ENCODE measurements at regions not wholly inside any gene's neighbourhood (a gene's known extent, or its start where the extent isn't known, plus 50 kb on each side); places are given as distances from the start of the nearest gene placed in this dataset.

GRCh38 chr5:82525626-82526025 lies 247.5 kb upstream of the RPS23 start:
- no peaks in the 10 kb centered on the region for H3K36me3 ChIP-seq (ENCODE audit: insufficient read depth, low read length)
- no peaks in the 10 kb centered on the region for H4K20me1 ChIP-seq (ENCODE audit: insufficient read depth, low read length)
- no peak overlapping the region for H3K9ac ChIP-seq (ENCODE audit: low read depth, low read length)
- H3K9me3 ChIP-seq (ENCODE audit: insufficient read depth, low read length, severe bottlenecking) = no peaks in the 10 kb centered on the region
- H3K4me3 ChIP-seq (ENCODE audit: low read depth in 1 of 2, low read length in 2 of 2) = no peak overlapping the region
- H3K79me2 ChIP-seq (ENCODE audit: insufficient read depth, low read length) = no peaks in the 10 kb centered on the region
- no peak overlapping the region for H3K4me2 ChIP-seq (ENCODE audit: insufficient read depth, low read length)
- H3K27me3 ChIP-seq (ENCODE audit: insufficient read depth, low read length, poor library complexity) = no peaks in the 10 kb centered on the region
- H2AFZ ChIP-seq (ENCODE audit: low read depth, low read length) = no peak overlapping the region
- ATAC-seq (ENCODE audit: insufficient read depth, low read depth) (no peak), DNase-seq (no peak)
- no peaks in the 10 kb centered on the region for H3K4me1 ChIP-seq (ENCODE audit: insufficient read depth, low read length)
- no peak for TF ChIP-seq CTCF (IDR thresholded peaks at IDR 0.05; ENCODE audit: borderline replicate concordance, extremely low read depth, low read length, poor library complexity, severe bottlenecking)
- TF ChIP-seq EZH2 (IDR thresholded peaks at IDR 0.05; ENCODE audit: borderline replicate concordance, low read depth, low read length, severe bottlenecking) = no peak
- H3K27ac ChIP-seq (ENCODE audit: low read length) = no peak overlapping the region

DNA sequence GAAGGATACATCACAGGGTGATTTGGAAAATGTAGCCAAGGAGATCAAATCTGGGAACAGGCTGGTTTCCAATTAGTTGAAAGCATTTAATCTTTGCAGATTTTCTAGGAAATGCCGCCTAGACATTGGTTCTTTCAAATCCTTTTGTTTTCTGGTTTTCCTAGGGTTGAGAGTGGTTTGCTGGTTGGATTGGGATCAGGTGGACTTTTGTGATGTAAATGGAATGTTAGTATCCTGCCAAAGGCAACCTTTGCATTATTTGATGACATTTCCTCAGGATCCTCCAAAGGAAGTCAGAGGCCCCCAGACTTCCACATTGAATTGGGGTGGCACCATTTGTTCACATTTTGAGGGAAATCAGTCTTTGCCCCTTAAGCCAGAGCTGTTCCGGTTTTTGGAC lies 245.5 kb upstream of the RPS23 start:
- no peak overlapping the region for H3K27ac ChIP-seq (ENCODE audit: low read length)
- DNase-seq = no peak

GRCh38 chr5:82522897-82523296 lies 244.7 kb upstream of the RPS23 start:
- Histone ChIP-seq H3K9ac (ENCODE audit: low read depth, low read length) (no peak overlapping the region), H3K9me3 (ENCODE audit: insufficient read depth, low read length, severe bottlenecking) (no peaks in the 10 kb centered on the region), H3K27me3 (ENCODE audit: insufficient read depth, low read length, poor library complexity) (no peaks in the 10 kb centered on the region), H3K4me3 (ENCODE audit: low read depth in 1 of 2, low read length in 2 of 2) (no peak overlapping the region), H3K4me1 (ENCODE audit: insufficient read depth, low read length) (no peaks in the 10 kb centered on the region), H2AFZ (ENCODE audit: low read depth, low read length) (no peak overlapping the region), H4K20me1 (ENCODE audit: insufficient read depth, low read length) (no peaks in the 10 kb centered on the region), H3K36me3 (ENCODE audit: insufficient read depth, low read length) (no peaks in the 10 kb centered on the region), H3K27ac (ENCODE audit: low read length) (no peak overlapping the region), H3K79me2 (ENCODE audit: insufficient read depth, low read length) (no peaks in the 10 kb centered on the region), H3K4me2 (ENCODE audit: insufficient read depth, low read length) (no peak overlapping the region)
- DNase-seq (no peak), ATAC-seq (ENCODE audit: insufficient read depth, low read depth) (no peak)
- TF ChIP-seq EZH2 (IDR thresholded peaks at IDR 0.05; ENCODE audit: borderline replicate concordance, low read depth, low read length, severe bottlenecking) = no peak

More for the DNA sequence above, 245.5 kb upstream of the RPS23 start:
- no peaks in the 10 kb centered on the region for H3K36me3 ChIP-seq (ENCODE audit: insufficient read depth, low read length)
- H3K4me2 ChIP-seq (ENCODE audit: insufficient read depth, low read length) = no peak overlapping the region
- no peak overlapping the region for H3K9ac ChIP-seq (ENCODE audit: low read depth, low read length)
- H3K79me2 ChIP-seq (ENCODE audit: insufficient read depth, low read length) = no peaks in the 10 kb centered on the region
- no peaks in the 10 kb centered on the region for H3K9me3 ChIP-seq (ENCODE audit: insufficient read depth, low read length, severe bottlenecking)
- TF ChIP-seq CTCF (IDR thresholded peaks at IDR 0.05; ENCODE audit: borderline replicate concordance, extremely low read depth, low read length, poor library complexity, severe bottlenecking) (no peak), EZH2 (IDR thresholded peaks at IDR 0.05; ENCODE audit: borderline replicate concordance, low read depth, low read length, severe bottlenecking) (no peak)
- ATAC-seq (ENCODE audit: insufficient read depth, low read depth) = no peak
- H2AFZ ChIP-seq (ENCODE audit: low read depth, low read length) = no peak overlapping the region
- H4K20me1 ChIP-seq (ENCODE audit: insufficient read depth, low read length) = no peaks in the 10 kb centered on the region
- H3K4me3 ChIP-seq (ENCODE audit: low read depth in 1 of 2, low read length in 2 of 2) = no peak overlapping the region
- no peaks in the 10 kb centered on the region for H3K27me3 ChIP-seq (ENCODE audit: insufficient read depth, low read length, poor library complexity)
- H3K4me1 ChIP-seq (ENCODE audit: insufficient read depth, low read length) = no peaks in the 10 kb centered on the region

GRCh38 chr5:82521431-82522051 lies 243.4 kb upstream of the RPS23 start:
- Histone ChIP-seq H3K4me1 (ENCODE audit: insufficient read depth, low read length) (no peaks in the 10 kb centered on the region), H3K9me3 (ENCODE audit: insufficient read depth, low read length, severe bottlenecking) (no peaks in the 10 kb centered on the region), H3K9ac (ENCODE audit: low read depth, low read length) (no peak overlapping the region), H4K20me1 (ENCODE audit: insufficient read depth, low read length) (no peaks in the 10 kb centered on the region), H3K4me3 (ENCODE audit: low read depth in 1 of 2, low read length in 2 of 2) (no peak overlapping the region), H3K36me3 (ENCODE audit: insufficient read depth, low read length) (no peaks in the 10 kb centered on the region), H2AFZ (ENCODE audit: low read depth, low read length) (no peak overlapping the region), H3K4me2 (ENCODE audit: insufficient read depth, low read length) (no peak overlapping the region), H3K27ac (ENCODE audit: low read length) (no peak overlapping the region), H3K79me2 (ENCODE audit: insufficient read depth, low read length) (no peaks in the 10 kb centered on the region), H3K27me3 (ENCODE audit: insufficient read depth, low read length, poor library complexity) (no peaks in the 10 kb centered on the region)
- DNase-seq = no peak
- TF ChIP-seq CTCF (IDR thresholded peaks at IDR 0.05; ENCODE audit: borderline replicate concordance, extremely low read depth, low read length, poor library complexity, severe bottlenecking) (no peak), EZH2 (IDR thresholded peaks at IDR 0.05; ENCODE audit: borderline replicate concordance, low read depth, low read length, severe bottlenecking) (no peak)
- no peak for ATAC-seq (ENCODE audit: insufficient read depth, low read depth)

Measured in DND-41 (cell line).